Activated CD4-positive, alpha-beta memory T cell treated with anti-CD3 and anti-CD28 coated beads for 36 hours (primary cell): ENCODE measurements at regions not wholly inside any gene's neighbourhood (a gene's known extent, or its start where the extent isn't known, plus 50 kb on each side); places are given as distances from the start of the nearest gene placed in this dataset.

Experiments used
- CTCF ChIA-PET: fragments of 350-600 bp; sonication (Branson Sonifier 250); formaldehyde crosslinking; loops from one replicate; lab custom pipeline; 2021; ENCODE audit warnings: antibody characterized with exemption, inconsistent platforms; lab: Charles Lee
- POLR2A ChIA-PET: fragments of 350-600 bp; sonication (Branson Sonifier 250); formaldehyde crosslinking; loops from one replicate; lab custom pipeline; 2021; ENCODE audit warnings: antibody characterized with exemption; lab: Charles Lee
- DNase-seq: peaks from one replicate; pipeline ENCODE4 v3.0.0-alpha.2; 2020
- H3K27ac Mint-ChIP-seq: one replicate; pipeline ENCODE4 v1.8.0; 2021; ENCODE audit warnings: mixed read lengths
- H3K27me3 Mint-ChIP-seq: one replicate; pipeline ENCODE4 v1.8.0; 2021; ENCODE audit warnings: mixed read lengths
- H3K36me3 Mint-ChIP-seq: one replicate; pipeline ENCODE4 v1.8.0; 2021; ENCODE audit warnings: mixed read lengths
- H3K4me1 Mint-ChIP-seq: one replicate; pipeline ENCODE4 v1.8.0; 2021; ENCODE audit warnings: low read depth, mixed read lengths
- H3K4me3 Mint-ChIP-seq: one replicate; pipeline ENCODE4 v1.8.0; 2021; ENCODE audit warnings: mild to moderate bottlenecking, mixed read lengths
- H3K9me3 Mint-ChIP-seq: one replicate; pipeline ENCODE4 v1.8.0; 2021; ENCODE audit warnings: mixed read lengths
- intact Hi-C: fragments of 100-400 bp; cut with micrococcal nuclease; formaldehyde crosslinking; loops from one replicate; pipeline ENCODE4 v1.15.1; 2023

GRCh38 chr21:35853321-35854239 lies 206.7 kb downstream of the SETD4 start:
- intact Hi-C loops, result no loop called here
- no peak for DNase-seq
- no peak overlapping the region for H3K4me3 Mint-ChIP-seq
- peaks cover 15% of the 10 kb centered on the region for H3K27me3 Mint-ChIP-seq
- POLR2A ChIA-PET, result no interaction called here
- no peaks in the 10 kb centered on the region for H3K4me1 Mint-ChIP-seq
- CTCF ChIA-PET, result interaction anchor here (0.6 kb wide), 1 partner anchor 1222 kb away, joined by 3 read pairs; no protein-coding TSS in a partner anchor
- no peaks in the 10 kb centered on the region for H3K9me3 Mint-ChIP-seq
- H3K27ac Mint-ChIP-seq, result no peak overlapping the region
- H3K36me3 Mint-ChIP-seq, result no peaks in the 10 kb centered on the region

GRCh38 chr21:35852820-35853219 lies 207.5 kb downstream of the SETD4 start:
- CTCF ChIA-PET, result interaction anchor here (0.6 kb wide), 1 partner anchor 1221 kb away, joined by 3 read pairs; no protein-coding TSS in a partner anchor
- peaks cover 17% of the 10 kb centered on the region for H3K27me3 Mint-ChIP-seq
- H3K36me3 Mint-ChIP-seq, result no peaks in the 10 kb centered on the region
- intact Hi-C loops, result no loop called here
- H3K27ac Mint-ChIP-seq, result no peak overlapping the region
- H3K4me3 Mint-ChIP-seq, result no peak overlapping the region
- H3K4me1 Mint-ChIP-seq, result no peaks in the 10 kb centered on the region
- no peak for DNase-seq
- no peaks in the 10 kb centered on the region for H3K9me3 Mint-ChIP-seq
- POLR2A ChIA-PET, result no interaction called here

GRCh38 chr21:35850542-35851103 lies 209.7 kb downstream of the SETD4 start:
- no peaks in the 10 kb centered on the region for H3K36me3 Mint-ChIP-seq
- H3K4me1 Mint-ChIP-seq, result no peaks in the 10 kb centered on the region
- POLR2A ChIA-PET, result no interaction called here
- H3K4me3 Mint-ChIP-seq, result no peak overlapping the region
- intact Hi-C loops, result no loop called here
- CTCF ChIA-PET, result interaction anchor here (3.6 kb wide), 1 partner anchor 10 kb away, joined by 14 read pairs; no protein-coding TSS in a partner anchor
- H3K27me3 Mint-ChIP-seq, result peaks cover 10% of the 10 kb centered on the region
- H3K9me3 Mint-ChIP-seq, result no peaks in the 10 kb centered on the region
- no peak for DNase-seq
- no peak overlapping the region for H3K27ac Mint-ChIP-seq

- H3K36me3 Mint-ChIP-seq, result no peaks in the 10 kb centered on the region
- intact Hi-C loops, result no loop called here
- H3K4me1 Mint-ChIP-seq, result no peaks in the 10 kb centered on the region
- no peak for DNase-seq
- H3K9me3 Mint-ChIP-seq, result no peaks in the 10 kb centered on the region
- ChIA-PET CTCF (interaction anchor here (0.6 to 3.6 kb wide), 2 partner anchors 10 to 79 kb away, joined by 3 to 14 read pairs; no protein-coding TSS in a partner anchor), POLR2A (no interaction called here)
- no peak overlapping the region for H3K27ac Mint-ChIP-seq
- no peak overlapping the region for H3K4me3 Mint-ChIP-seq
- peaks cover 9% of the 10 kb centered on the region for H3K27me3 Mint-ChIP-seq
Observed at GRCh38 chr21:35850029-35850428, 210.3 kb downstream of the SETD4 start.

GRCh38 chr21:35849144-35849543 lies 211.2 kb downstream of the SETD4 start:
- no peaks in the 10 kb centered on the region for H3K4me1 Mint-ChIP-seq
- DNase-seq, result no peak
- intact Hi-C loops, result loop anchor here (10.0 kb wide), 1 partner anchor 266 kb away; no protein-coding TSS in a partner anchor

GRCh38 chr21:35843911-35844667 lies 216.2 kb downstream of the SETD4 start:
- intact Hi-C loops, result loop anchor here (10.0 kb wide), 1 partner anchor 271 kb away; no protein-coding TSS in a partner anchor
- ChIA-PET POLR2A (no interaction called here), CTCF (interaction anchor here (0.8 to 1.4 kb wide), 2 partner anchors 1097 to 1099 kb away, joined by 3 read pairs; no protein-coding TSS in a partner anchor)
- Mint-ChIP-seq H3K27ac (no peak overlapping the region), H3K9me3 (no peaks in the 10 kb centered on the region), H3K27me3 (peaks cover 4% of the 10 kb centered on the region), H3K4me3 (no peak overlapping the region), H3K36me3 (no peaks in the 10 kb centered on the region), H3K4me1 (no peaks in the 10 kb centered on the region)
- DNase-seq, result no peak

More at GRCh38 chr21:35849144-35849543, 211.2 kb downstream of the SETD4 start:
- Mint-ChIP-seq H3K4me3 (no peak overlapping the region), H3K27me3 (peaks cover 4% of the 10 kb centered on the region), H3K36me3 (no peaks in the 10 kb centered on the region), H3K27ac (no peak overlapping the region), H3K9me3 (no peaks in the 10 kb centered on the region)
- POLR2A ChIA-PET, result no interaction called here
- CTCF ChIA-PET, result interaction anchor here (3.6 kb wide), 1 partner anchor 9 kb away, joined by 14 read pairs; no protein-coding TSS in a partner anchor

GRCh38 chr21:35840949-35841348 lies 219.4 kb downstream of the SETD4 start:
- POLR2A ChIA-PET, result no interaction called here

GRCh38 chr21:35840197-35840799 lies 220.0 kb downstream of the SETD4 start:
- ChIA-PET POLR2A (no interaction called here), CTCF (interaction anchor here (0.6 to 2.5 kb wide), 35 partner anchors 10 to 1983 kb away, joined by 3 to 46 read pairs (median 3); no protein-coding TSS in a partner anchor)
- Mint-ChIP-seq H3K9me3 (no peaks in the 10 kb centered on the region), H3K27ac (no peak overlapping the region), H3K4me3 (no peak overlapping the region), H3K36me3 (no peaks in the 10 kb centered on the region), H3K4me1 (no peaks in the 10 kb centered on the region), H3K27me3 (peaks cover 1% of the 10 kb centered on the region)
- intact Hi-C loops, result loop anchor here (1.0 to 10.0 kb wide), 4 partner anchors 189 to 1147 kb away; no protein-coding TSS in a partner anchor
- DNase-seq, result peak; percentile 51

More at GRCh38 chr21:35840949-35841348, 219.4 kb downstream of the SETD4 start:
- no peaks in the 10 kb centered on the region for H3K36me3 Mint-ChIP-seq
- DNase-seq, result no peak
- no peak overlapping the region for H3K27ac Mint-ChIP-seq
- CTCF ChIA-PET, result interaction anchor here (1.1 to 2.5 kb wide), 2 partner anchors 179 to 1096 kb away, joined by 3 to 46 read pairs; no protein-coding TSS in a partner anchor
- intact Hi-C loops, result loop anchor here (1.0 to 10.0 kb wide), 4 partner anchors 188 to 1148 kb away; no protein-coding TSS in a partner anchor
- peaks cover 1% of the 10 kb centered on the region for H3K27me3 Mint-ChIP-seq
- no peak overlapping the region for H3K4me3 Mint-ChIP-seq
- H3K4me1 Mint-ChIP-seq, result no peaks in the 10 kb centered on the region
- no peaks in the 10 kb centered on the region for H3K9me3 Mint-ChIP-seq

- H3K9me3 Mint-ChIP-seq, result no peaks in the 10 kb centered on the region
- peaks cover 1% of the 10 kb centered on the region for H3K27me3 Mint-ChIP-seq
- no peak overlapping the region for H3K4me3 Mint-ChIP-seq
- intact Hi-C loops, result no loop called here
- H3K36me3 Mint-ChIP-seq, result no peaks in the 10 kb centered on the region
- CTCF ChIA-PET, result interaction anchor here (0.7 to 2.5 kb wide), 27 partner anchors 11 to 1153 kb away, joined by 3 to 46 read pairs (median 3); no protein-coding TSS in a partner anchor
- no peak overlapping the region for H3K27ac Mint-ChIP-seq
- DNase-seq, result no peak
- POLR2A ChIA-PET, result no interaction called here
- no peaks in the 10 kb centered on the region for H3K4me1 Mint-ChIP-seq
Observed at GRCh38 chr21:35838987-35839763, 221.2 kb downstream of the SETD4 start.

GRCh38 chr21:35838350-35838749 lies 222.0 kb downstream of the SETD4 start:
- Mint-ChIP-seq H3K4me3 (no peak overlapping the region), H3K4me1 (no peaks in the 10 kb centered on the region), H3K36me3 (no peaks in the 10 kb centered on the region), H3K27ac (no peak overlapping the region), H3K27me3 (peaks cover 1% of the 10 kb centered on the region), H3K9me3 (no peaks in the 10 kb centered on the region)
- CTCF ChIA-PET, result interaction anchor here (0.7 to 2.3 kb wide), 6 partner anchors 23 to 1145 kb away, joined by 3 to 26 read pairs (median 4); no protein-coding TSS in a partner anchor
- intact Hi-C loops, result no loop called here
- DNase-seq, result no peak
- POLR2A ChIA-PET, result no interaction called here
